Lower leg skin (tissue), 3 donors: ENCODE measurements at regions not wholly inside any gene's neighbourhood (a gene's known extent, or its start where the extent isn't known, plus 50 kb on each side); places are given as distances from the start of the nearest gene placed in this dataset.

Experiments used
- POLR2A ChIP-seq, 2 donors: fragments of 450-650 bp; IDR thresholded peaks; one replicate each; pipeline ENCODE4 v1.6.1; 2016 to 2017; ENCODE audit warnings: antibody characterized with exemption in 2 of 2, mild to moderate bottlenecking in 1 of 2, moderate library complexity in 1 of 2
- TF ChIP-seq, protein P1 (sequence below), 3 donors: fragments of 450-650 bp; IDR thresholded peaks; one replicate each; pipeline ENCODE4 v1.5.1; 2016; ENCODE audit warnings: antibody characterized with exemption in 3 of 3, mild to moderate bottlenecking in 3 of 3, moderate library complexity in 2 of 3

DNA sequence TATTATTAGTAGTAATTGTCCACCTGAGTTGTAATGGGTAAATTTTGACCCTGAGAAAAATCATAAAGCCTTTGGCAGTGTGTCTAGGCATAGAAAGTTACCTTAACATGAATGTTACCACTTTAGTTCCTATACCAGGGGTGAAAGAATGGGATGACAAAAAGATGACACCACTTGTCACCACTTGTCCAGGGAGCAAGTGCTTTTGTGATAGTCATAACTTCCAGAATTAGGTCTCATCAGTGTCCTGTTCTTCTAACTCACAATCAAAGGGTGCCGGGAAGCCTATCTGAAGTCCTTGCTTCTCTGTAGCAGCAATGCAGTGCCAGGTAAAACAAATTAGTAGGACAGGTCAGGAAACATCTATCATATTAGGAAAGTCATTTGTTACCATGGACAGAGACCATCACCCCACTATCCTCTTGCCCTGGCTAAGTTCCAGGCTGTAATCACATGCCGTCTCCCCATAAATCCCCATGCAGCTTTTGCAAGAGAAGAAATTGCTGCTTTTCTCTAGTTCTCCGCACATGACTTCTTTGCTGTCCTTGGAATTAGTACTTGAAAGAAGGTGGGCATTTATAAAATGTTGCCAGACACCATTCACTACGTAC lies 156.5 kb upstream of the SGCD start:
- TF ChIP-seq, protein P1, sequence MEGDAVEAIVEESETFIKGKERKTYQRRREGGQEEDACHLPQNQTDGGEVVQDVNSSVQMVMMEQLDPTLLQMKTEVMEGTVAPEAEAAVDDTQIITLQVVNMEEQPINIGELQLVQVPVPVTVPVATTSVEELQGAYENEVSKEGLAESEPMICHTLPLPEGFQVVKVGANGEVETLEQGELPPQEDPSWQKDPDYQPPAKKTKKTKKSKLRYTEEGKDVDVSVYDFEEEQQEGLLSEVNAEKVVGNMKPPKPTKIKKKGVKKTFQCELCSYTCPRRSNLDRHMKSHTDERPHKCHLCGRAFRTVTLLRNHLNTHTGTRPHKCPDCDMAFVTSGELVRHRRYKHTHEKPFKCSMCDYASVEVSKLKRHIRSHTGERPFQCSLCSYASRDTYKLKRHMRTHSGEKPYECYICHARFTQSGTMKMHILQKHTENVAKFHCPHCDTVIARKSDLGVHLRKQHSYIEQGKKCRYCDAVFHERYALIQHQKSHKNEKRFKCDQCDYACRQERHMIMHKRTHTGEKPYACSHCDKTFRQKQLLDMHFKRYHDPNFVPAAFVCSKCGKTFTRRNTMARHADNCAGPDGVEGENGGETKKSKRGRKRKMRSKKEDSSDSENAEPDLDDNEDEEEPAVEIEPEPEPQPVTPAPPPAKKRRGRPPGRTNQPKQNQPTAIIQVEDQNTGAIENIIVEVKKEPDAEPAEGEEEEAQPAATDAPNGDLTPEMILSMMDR (IDR thresholded peaks at IDR 0.05), result no peak
- TF ChIP-seq POLR2A (IDR thresholded peaks at IDR 0.05), result no peak
